Stimulated activated CD8-positive, alpha-beta memory T cell treated with anti-CD3 and anti-CD28 coated beads, Interleukin-4, amount 100 ng/mL, for 24 hours (primary cell): ENCODE measurements at regions not wholly inside any gene's neighbourhood (a gene's known extent, or its start where the extent isn't known, plus 50 kb on each side); places are given as distances from the start of the nearest gene placed in this dataset.

ENCODE experiments used
- DNase-seq: peaks from one replicate; pipeline ENCODE4 v3.0.0-alpha.2; 2020; ENCODE audit warnings: low read depth

DNA sequence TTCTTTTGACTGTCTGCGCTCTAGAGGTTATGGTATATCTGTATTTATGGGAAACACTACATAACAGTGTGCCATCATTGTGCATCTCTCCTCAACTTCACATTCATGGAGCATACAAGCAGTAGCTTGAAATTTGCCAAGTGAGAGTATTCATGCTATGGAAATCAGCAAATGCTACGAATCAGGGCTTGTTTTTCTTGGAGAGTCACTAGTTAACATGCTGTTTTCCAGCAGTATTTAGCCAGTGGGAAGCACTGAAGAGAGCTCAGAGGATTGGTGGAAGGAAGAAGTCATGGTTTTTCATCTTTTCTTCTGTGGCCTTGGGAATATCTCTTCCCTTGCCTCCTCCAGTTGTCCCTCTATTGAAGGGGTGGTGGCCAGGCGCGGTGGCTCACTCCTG is 303.0 kb downstream of the PSAT1 start:
- DNase-seq = no peak

DNA sequence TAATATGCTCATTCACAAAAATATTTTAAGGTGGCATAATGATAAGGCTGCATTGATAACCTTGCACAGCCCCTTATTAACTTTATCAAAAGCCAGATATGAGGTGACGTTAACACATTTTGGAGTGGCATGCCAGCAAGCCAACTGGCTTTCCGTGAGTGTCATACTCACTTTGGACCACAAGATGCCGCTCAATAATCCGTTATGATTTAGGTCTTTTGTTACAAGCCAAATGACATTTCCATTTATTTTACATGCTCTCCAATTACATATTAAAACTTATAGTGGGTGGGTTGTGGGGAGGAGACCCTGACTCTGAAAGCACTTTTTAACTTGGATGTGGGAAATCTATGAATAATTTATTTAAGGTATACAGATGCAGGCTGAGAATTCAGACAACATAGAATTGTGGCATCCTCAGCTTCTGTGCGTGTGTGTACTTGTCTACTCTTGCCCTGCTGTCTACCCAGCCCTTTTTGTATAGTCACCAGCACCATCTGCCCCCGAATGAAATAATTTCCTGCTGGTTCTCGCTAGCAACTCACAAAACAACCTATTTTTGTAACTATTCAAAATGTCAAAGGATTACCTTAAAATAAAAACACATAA is 305.1 kb downstream of the PSAT1 start:
- DNase-seq = no peak

DNA sequence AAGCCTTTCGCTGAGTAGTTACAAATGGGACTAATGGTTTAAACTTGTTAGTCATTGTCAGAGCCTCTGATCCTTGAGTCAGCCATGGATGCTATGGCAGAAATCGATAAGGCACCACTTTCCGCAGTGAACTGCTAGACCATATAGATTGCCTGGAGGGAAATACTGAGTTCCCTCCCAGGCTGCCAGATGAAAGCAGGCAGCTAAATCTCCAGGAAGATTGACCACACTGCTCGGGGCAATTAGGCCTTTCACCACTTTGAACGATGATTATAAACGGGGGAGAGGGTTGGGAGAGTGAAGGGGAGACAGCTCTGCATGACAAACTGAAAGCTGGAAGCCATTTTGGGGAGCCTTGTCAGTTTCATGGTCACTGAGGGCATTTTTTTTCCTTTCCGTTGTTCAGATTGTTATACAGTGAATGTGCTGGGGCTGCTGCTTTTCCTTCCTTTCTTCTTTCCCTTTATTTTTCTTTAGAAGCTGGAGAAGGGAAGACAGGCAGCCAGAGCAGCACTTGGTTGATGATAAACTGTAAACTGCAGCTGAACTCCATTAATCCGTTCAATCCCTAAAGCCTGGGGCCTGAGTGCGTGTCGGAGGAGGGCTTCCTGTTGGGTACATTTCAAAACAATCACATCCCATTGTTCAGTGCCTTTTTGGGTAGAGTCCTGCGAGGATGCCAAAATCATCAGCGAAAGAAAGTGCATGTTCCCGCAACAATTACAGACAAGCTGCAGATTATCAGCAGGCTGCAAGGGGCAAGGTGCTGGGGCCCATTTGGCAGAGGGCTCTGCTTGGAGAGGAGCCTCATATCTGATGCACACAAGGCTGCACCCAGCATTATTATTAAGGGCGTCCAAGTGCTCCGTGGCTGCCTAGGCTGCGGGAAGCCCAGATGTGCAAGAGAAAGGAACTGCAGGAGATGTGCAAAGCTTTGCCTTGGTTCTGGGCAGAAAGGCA is 308.4 kb downstream of the PSAT1 start:
- no peak for DNase-seq

DNA sequence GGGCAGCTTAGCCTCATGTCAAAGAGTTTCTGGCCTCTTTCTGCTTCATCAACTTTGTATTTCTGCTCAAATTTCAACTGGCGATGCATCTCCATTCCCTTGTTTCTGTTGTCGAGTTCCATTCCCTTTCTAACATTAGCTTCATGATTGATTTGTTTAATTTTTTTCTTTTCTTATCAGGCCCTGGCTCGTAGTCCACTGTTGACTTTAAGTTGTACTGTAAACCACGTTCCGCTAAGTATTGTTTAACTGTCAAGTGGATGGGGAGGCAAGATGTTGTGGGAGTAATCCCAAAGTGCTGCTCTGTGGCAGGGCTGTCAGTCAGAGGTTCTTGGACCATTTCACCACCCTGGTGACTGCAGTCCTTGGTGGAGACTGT is 309.1 kb downstream of the PSAT1 start:
- no peak for DNase-seq

DNA sequence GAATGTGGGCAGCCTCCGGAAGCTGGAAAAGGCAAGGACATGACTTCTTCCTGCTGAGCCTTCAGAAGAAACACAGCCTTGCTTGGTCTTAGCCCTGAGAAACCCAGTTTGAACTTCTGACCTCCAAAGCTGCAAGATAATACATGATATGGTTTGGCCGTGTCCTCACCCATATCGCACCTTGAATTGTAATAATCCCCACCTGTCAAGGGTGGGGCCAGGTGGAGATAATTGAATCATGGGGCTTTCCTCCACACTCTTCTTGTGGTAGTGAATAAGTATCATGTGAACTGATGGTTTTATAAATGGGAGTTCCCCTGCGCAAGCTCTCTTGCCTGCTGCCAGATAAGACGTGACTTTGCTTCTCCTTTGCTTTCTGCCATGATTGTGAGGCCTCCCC is 310.9 kb downstream of the PSAT1 start:
- no peak for DNase-seq

DNA sequence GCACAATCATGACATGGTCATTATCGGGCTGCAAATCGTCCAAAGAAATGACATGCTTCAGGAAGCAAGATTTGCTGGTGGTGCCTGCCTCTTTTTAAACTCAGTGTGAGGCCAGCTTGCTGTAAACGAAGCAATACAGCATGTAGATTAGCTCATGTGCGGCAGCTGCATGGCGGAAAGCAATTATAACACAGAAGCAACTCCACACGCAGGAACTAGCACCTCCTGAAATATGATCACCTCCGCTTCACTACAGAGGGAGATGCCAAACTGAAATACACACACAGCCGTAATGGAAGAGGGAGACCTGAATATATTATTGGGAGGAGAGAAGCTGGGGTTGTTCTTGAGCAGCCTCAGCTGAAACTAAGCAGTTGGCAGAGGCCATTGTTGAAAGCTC is 312.5 kb downstream of the PSAT1 start:
- no peak for DNase-seq

DNA sequence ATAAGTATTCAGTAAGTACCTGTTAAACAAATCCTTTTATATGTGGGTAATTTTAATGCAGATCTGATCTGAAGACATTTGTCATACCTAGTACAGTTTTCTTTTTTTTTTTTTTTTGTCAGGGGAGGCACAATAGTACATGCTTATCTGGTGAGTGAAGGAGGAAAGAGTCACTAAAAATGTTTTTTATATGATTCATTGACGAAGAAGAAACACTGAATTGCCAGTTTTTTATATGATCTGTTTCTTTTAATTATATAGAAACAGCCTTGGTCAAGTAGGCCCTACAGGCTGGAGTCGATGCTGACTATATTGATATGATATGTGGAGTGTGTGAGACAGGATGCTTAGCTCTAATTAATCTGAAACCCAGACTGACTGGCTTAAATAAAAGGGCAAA is 315.2 kb downstream of the PSAT1 start:
- DNase-seq = no peak

DNA sequence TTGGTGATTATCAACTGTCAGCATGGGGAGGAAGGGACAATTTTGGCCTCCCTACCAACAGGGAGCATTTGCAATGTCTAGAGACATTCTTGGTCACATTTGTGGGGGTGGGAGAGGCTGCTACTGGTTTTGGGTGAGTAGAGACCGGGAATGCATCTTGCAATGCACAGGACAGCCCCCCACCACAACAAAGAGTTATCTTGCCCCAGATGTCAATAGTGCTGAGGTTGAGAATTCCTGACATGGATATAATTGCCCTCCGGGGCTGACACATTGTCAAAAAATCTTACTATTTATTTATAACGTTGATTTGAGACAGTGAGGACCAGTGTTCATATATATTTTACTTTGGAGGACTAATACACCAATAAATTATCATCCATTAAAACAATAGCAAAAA is 316.1 kb downstream of the PSAT1 start:
- no peak for DNase-seq

DNA sequence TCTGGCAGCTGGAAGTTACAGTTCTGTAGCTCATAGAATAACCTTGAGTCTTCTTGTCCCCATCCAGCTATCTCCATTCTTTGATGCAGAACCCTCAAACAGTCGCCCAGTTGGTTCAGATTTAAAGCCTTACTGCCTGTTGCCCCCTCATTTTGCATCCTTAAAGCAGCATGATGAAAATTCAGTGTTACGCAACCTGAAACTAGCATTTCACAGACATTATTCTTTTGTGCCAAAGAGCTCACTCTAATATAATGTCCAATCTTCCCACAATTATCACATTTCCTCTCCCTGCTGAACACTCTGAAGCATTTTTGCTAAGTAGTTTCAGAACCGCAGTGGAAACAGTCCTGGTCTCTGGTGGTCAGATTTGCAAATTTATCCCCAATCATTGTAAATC is 318.0 kb downstream of the PSAT1 start:
- no peak for DNase-seq

DNA sequence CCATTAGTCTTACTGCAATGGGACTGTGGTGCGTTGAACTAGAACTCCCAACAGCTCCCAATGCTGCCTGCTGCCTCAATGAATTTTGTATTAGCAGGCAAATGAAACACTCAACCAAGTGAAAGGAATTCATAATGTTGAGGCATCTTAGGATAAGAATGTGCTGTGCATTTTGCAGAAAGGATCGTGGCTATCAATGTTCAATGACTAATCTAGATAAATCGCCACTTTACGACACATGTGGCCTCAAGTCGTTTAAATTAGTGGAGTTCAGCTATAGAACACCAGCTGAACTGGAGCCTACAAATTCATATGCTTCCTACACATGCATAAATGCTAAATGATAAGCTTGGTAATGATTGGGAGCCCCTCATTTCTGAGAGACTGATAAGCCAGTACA is 318.4 kb downstream of the PSAT1 start:
- no peak for DNase-seq

DNA sequence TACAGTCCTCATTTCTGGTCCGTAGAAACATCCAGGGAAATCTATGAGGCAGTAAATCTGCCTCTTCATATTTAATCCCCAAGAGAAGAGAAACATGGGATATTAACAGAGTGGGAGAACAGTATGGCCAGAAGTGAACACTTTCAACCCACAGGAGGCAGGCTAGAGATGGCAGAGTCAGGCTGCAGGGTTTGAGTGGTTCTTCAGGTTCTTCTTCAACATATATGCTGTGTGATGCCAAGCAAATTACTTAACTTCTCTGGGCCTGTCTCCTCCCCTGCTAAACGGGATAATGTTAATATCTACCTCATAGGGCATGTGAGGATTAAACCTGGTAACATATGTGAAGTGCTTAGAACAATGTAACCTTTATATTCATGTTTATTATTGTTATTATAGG is 321.8 kb downstream of the PSAT1 start:
- DNase-seq = no peak

DNA sequence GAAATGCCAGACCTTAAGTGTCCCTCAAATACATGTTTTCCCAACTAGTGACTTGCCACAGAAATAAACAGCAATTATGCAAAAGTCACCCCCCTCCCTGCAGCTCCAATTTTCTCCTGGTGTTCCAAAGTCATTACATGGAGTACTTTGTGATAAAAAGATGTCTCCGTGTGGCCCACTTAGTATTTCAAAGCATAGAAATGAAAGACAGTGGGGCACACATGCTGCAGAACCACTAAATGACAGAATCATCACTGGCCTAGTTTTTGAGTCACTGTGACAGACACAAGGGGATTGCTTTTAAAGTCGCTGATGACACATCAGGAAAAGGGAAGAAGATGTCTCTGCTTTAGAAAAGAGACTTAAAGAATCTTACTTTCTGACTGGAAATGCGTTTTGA is 323.4 kb downstream of the PSAT1 start:
- DNase-seq = no peak

DNA sequence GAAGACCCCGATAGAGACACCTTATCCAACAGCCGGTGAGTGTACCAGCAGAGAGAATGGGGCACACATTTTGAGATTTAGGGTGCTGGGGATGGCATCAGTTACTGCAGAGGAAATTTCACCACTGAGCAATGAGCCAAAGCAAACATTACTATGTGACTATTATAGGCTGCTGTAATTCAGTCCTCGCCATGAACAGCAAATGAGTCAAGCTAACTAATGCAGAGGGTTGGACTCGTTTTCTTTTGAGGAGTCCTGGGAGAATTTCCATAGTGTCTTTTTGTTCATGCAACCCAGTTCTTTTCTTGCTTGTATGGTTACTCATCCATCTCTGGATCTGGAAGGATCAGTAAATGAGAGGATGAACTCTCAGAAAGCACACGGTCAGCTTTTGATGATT is 323.8 kb downstream of the PSAT1 start:
- no peak for DNase-seq

DNA sequence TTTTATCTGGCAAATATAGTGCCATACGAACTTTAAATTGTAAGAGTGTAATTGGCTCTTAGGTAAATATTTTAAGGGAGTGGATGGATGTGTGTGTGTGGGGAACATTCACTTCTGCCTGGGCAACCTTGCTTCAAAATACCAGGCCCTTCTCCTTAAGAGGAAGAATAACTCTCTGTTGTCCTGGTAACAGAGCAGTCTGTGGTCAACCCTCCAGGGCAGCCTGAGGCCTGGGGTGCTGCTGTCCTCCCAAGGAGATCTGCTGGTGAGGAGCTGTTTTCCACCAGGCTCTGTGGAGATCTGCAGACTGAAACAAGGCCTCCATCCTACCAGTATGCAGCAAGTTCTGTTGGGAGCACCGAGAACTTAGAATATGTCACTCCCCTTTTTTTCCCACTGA is 325.2 kb downstream of the PSAT1 start:
- DNase-seq = no peak

DNA sequence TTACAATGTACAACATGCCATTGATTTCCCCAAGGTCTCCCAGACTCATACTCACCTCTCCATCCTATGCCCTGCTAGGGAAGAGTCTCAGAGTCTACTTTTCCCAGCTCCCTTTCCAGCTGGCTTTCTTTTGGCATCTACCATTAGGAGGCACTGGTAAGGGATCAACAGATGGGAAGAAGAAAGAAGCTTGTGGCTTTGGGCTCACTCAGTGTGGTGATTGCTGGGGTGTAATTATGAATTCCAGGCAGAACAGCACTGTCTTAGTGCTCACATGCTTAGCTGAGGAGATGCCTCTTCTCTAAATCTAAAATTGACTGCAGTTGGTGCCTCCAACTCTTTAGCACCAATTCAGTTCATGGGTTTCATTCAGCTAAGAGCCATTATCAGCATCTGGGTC is 330.0 kb downstream of the PSAT1 start:
- DNase-seq = no peak

DNA sequence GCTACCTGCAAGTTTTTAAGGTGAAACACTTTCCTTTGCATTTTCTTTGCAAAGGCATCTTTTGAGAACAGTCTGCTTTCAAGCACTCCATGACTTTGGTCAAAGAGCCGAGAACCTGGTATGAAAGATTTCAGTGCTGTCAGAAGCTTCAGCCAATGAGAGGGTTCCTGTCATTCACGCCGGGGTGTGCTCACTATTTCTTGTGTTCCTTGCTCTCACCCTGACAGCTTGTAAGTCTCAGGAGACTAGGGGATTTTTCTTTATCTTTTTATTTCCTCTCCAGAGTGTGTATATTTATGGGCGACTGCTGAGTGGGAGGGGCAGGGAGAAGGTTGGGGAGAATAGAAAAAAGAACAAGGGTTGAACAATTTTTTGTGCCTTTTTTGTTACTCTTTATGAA is 334.0 kb downstream of the PSAT1 start:
- DNase-seq = no peak

DNA sequence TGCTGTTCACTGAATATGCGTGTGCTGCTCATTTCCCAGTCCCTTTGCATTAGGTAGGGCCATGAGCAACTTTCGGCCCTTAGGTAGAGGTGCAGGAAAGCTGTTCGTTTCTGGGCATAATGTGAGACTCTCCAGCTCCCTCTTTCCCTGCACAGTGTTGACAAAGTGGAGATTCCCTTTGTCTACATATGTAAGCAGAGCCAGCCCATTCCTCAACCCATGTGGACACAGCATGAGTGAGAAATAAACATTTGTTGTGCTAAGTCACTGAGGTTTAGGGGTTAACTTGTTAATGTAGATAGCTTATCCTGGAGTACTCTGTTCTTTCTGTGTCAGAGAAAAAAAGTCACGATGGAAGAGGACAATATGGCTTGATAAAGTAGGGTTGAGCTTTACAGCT is 343.8 kb downstream of the PSAT1 start:
- no peak for DNase-seq

DNA sequence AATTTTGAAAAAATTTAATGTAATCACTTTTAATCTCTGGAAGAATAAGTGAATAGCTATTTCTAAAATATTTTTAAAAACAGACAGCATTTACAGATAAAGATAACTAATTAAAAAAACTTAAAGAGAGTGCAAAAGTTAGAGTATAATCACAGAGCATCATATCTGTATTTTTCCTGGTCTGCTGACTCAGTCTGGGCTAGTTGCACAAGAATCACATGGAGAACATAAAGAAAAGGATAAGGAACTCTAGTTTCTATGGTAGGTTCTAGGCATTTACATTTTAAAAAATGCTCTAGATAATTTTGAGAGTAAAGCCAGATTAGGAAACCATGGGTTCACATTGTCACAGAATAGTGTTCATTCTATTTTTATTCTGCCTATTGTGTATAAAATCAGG is 347.4 kb downstream of the PSAT1 start:
- no peak for DNase-seq

DNA sequence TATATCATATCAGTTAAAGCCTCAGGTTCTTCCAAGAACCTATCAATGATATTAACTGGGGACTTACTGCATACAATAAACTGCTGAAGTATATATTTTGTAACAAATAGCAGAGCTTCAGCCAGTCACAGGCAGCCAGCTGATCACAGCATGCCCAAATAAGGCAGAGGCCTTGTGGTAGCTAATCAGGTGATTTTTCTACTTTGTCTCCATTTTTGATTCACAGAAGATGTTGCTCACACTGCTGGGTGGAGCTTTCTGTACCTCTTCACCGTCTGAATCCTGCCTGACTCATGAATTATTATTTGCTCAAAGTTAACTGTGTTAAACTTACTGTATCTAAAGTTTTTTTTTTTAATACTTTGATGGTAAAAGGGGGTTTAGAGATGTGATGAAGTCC is 357.4 kb downstream of the PSAT1 start:
- DNase-seq = no peak

DNA sequence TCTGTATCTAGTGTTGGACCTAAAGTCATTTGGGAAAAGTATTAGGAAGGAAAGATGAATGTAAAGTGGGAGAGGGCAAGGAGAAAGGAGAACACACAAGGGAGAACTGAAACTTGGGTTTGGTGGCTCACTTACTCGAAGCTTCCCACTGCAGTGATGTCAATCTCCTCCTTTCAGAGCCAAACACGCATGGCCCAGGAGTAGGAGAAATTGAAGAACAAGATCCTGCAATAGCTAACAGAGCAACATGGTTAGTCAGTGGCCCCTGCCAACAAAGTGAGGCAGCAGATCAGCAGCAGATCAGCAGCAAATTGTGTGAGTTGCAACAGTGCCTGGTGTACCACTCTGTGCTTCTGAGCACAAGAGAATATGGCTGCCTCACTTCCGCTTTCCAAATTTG is 366.4 kb downstream of the PSAT1 start:
- no peak for DNase-seq

DNA sequence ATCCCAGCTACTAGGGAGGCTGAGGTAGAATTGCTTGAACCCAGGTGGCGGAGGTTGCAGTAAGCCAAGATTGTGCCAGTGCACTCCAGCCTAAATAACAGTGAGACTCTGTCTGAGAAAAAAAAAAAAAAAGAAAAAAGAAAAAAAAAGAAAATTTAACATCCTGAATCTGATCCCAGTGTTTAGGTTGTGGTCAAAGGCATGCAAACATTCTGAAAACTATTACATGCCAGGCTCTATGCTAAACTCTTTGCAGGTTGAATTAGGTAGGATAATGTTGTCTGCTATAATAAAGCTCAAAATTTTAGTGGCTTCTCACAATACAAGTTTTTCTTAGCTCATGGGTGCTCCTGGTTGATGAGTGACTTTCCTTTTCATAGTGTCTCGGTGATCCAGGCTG is 367.4 kb downstream of the PSAT1 start:
- DNase-seq = no peak

DNA sequence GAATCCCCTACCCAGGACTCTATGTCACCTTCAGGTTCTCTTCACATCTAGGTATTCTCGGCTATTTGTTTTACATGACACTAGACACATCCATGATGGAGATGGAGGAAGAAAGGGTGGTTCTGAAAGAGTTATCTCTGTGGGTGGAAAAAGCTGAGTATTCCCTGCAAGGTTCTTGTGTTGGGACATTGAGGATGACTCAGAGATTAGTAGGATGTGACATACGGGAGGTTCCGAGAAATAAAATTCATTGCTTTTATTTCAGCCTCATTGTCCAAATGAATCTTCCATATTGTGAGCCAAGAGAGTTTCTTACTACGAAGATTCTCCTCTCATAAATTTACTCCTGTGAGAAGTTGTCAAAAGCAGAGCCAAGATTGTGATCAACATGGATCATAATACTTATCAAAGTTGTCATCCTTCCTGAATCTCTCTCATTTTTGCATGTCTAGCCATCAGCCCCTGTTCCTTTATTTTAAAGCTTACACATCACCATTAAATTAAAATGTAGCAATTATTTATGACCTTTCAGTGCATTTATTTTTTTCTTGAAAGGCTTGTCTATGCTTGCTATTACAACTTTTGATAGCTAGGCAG is 370.0 kb downstream of the PSAT1 start:
- DNase-seq = no peak

DNA sequence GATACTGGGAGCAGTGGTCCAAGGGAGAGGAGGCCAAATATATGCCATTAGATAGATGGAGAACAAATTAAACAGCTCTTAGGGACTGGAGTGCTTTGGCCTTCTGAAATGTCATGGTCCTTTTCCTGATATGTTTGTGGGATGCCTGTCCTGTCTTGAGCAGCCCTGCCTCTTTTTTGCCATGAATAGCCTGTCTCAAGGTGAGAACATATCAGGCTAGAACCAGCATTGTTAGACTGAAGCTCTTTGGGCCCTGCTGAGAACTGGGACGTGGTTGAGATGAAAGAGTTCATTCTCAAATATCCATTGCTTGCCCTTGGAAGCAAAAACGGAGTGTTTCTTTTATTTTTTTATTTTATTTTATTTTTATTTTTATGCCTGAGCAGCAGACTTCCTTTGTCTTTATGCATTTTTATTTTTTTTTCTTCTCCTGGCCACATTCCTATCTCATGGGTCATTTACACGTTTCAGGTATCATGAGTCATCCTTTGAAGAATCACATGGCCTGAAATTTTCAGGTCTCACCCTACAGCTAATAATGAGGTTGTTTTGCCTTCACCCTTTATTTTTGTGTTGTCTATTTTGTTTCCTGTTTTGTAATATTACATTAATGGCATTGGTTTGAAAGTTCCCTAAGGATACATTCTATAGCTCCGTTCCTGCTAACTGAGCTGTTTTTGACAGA is 371.4 kb downstream of the PSAT1 start:
- no peak for DNase-seq
